Caki2 (cell line): ENCODE measurements at regions not wholly inside any gene's neighbourhood (a gene's known extent, or its start where the extent isn't known, plus 50 kb on each side); places are given as distances from the start of the nearest gene placed in this dataset.

ENCODE experiments used
- DNase-seq: peaks from one replicate; pipeline ENCODE4 v3.0.0-alpha.2; 2015; ENCODE audit warnings: low read depth
- in situ Hi-C: cut with HindIII; loops from 2 replicates; pipeline ENCODE4 v1.10.0; 2016; ENCODE audit warnings: low sequenced_read_pairs, low pct_unique_long_range_greater_than_20kb, mixed read lengths

- DNase-seq: no peak
- in situ Hi-C loops: no loop called here
Measured at GRCh38 chr1:116226017-116226416, 114.8 kb downstream of the MAB21L3 start.

GRCh38 chr1:116228511-116228910 is 117.3 kb downstream of the MAB21L3 start:
- DNase-seq: no peak
- in situ Hi-C loops: no loop called here

GRCh38 chr1:116230712-116231111 is 119.5 kb downstream of the MAB21L3 start:
- in situ Hi-C loops: no loop called here
- no peak for DNase-seq

GRCh38 chr1:116231752-116232151 is 120.6 kb downstream of the MAB21L3 start:
- no peak for DNase-seq

GRCh38 chr1:116232989-116233514 is 121.9 kb downstream of the MAB21L3 start:
- in situ Hi-C loops: no loop called here

More at GRCh38 chr1:116231752-116232151, 120.6 kb downstream of the MAB21L3 start:
- in situ Hi-C loops: no loop called here

GRCh38 chr1:116234429-116234828 is 123.2 kb downstream of the MAB21L3 start:
- no peak for DNase-seq
- in situ Hi-C loops: no loop called here

More at GRCh38 chr1:116232989-116233514, 121.9 kb downstream of the MAB21L3 start:
- no peak for DNase-seq

GRCh38 chr1:116239916-116240315 is 128.7 kb downstream of the MAB21L3 start:
- in situ Hi-C loops: no loop called here
- DNase-seq: no peak

- DNase-seq: no peak
- in situ Hi-C loops: no loop called here
Measured at GRCh38 chr1:116242741-116243140, 130.3 kb upstream of the ATP1A1 start.

- in situ Hi-C loops: no loop called here
- DNase-seq: no peak
Measured at GRCh38 chr1:116243333-116244054, 129.6 kb upstream of the ATP1A1 start.

GRCh38 chr1:116246174-116246573 is 126.9 kb upstream of the ATP1A1 start:
- in situ Hi-C loops: no loop called here
- DNase-seq: no peak

- in situ Hi-C loops: no loop called here
- no peak for DNase-seq
Measured at GRCh38 chr1:116252271-116252670, 120.8 kb upstream of the ATP1A1 start.

- DNase-seq: no peak
- in situ Hi-C loops: no loop called here
Measured at GRCh38 chr1:116252785-116253184, 120.3 kb upstream of the ATP1A1 start.

- no peak for DNase-seq
- in situ Hi-C loops: no loop called here
Measured at GRCh38 chr1:116253566-116254382, 119.3 kb upstream of the ATP1A1 start.

GRCh38 chr1:116254776-116255175 is 118.3 kb upstream of the ATP1A1 start:
- DNase-seq: no peak
- in situ Hi-C loops: no loop called here

- DNase-seq: no peak
- in situ Hi-C loops: no loop called here
Measured at GRCh38 chr1:116255486-116256285, 117.4 kb upstream of the ATP1A1 start.

GRCh38 chr1:116256286-116256649 is 116.8 kb upstream of the ATP1A1 start:
- in situ Hi-C loops: no loop called here
- peak; percentile 32 for DNase-seq

GRCh38 chr1:116256875-116257274 is 116.2 kb upstream of the ATP1A1 start:
- DNase-seq: no peak
- in situ Hi-C loops: no loop called here

- DNase-seq: no peak
- in situ Hi-C loops: no loop called here
Measured at GRCh38 chr1:116257341-116257767, 115.7 kb upstream of the ATP1A1 start.

- in situ Hi-C loops: no loop called here
- DNase-seq: no peak
Measured at GRCh38 chr1:116257836-116258235, 115.2 kb upstream of the ATP1A1 start.
